ENCODE measurements at regions not wholly inside any gene's neighbourhood (a gene's known extent, or its start where the extent isn't known, plus 50 kb on each side); places are given as distances from the start of the nearest gene placed in this dataset.

DNA sequence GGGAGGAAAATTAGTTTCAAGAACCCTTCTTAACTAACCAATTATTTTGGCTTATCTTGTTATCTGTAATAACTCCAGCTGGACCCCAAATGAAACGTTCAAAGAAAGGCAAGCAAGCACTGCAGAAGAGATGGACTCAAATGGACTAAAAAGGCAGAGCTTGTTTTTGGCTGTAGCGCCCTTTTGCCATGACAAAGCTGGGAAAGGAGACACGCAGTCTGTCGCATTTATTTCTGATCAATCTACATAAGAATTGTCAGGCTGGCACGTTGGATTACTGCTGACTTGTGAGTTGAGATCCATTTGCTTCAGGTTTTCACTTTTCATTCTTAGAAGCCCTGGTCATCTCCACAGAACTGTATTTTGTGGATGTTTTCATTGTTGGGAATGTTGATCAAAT, 402.9 kb downstream of the TMEM182 start:
- intact Hi-C loops (cut with DNase I; ENCODE audit: low total_unique reads), result no loop called here
- no peaks in the 10 kb centered on the region for H3K4me1 ChIP-seq
- H3K27ac ChIP-seq, result no peak overlapping the region
- no peaks in the 10 kb centered on the region for H3K9me3 ChIP-seq
- no peak overlapping the region for H3K4me3 ChIP-seq
- DNase-seq, result no peak
- WGBS, 2 donors, result 69 to 70% methylated on average over 5 of the region's 5 CpGs
- TF ChIP-seq, protein P1, sequence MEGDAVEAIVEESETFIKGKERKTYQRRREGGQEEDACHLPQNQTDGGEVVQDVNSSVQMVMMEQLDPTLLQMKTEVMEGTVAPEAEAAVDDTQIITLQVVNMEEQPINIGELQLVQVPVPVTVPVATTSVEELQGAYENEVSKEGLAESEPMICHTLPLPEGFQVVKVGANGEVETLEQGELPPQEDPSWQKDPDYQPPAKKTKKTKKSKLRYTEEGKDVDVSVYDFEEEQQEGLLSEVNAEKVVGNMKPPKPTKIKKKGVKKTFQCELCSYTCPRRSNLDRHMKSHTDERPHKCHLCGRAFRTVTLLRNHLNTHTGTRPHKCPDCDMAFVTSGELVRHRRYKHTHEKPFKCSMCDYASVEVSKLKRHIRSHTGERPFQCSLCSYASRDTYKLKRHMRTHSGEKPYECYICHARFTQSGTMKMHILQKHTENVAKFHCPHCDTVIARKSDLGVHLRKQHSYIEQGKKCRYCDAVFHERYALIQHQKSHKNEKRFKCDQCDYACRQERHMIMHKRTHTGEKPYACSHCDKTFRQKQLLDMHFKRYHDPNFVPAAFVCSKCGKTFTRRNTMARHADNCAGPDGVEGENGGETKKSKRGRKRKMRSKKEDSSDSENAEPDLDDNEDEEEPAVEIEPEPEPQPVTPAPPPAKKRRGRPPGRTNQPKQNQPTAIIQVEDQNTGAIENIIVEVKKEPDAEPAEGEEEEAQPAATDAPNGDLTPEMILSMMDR (IDR thresholded peaks at IDR 0.05), result no peak
- no peak for TF ChIP-seq POLR2A (IDR thresholded peaks at IDR 0.05)
- H3K27me3 ChIP-seq, result no peaks in the 10 kb centered on the region
- H3K36me3 ChIP-seq (ENCODE audit: low read depth, missing control alignments), result no peaks in the 10 kb centered on the region

DNA sequence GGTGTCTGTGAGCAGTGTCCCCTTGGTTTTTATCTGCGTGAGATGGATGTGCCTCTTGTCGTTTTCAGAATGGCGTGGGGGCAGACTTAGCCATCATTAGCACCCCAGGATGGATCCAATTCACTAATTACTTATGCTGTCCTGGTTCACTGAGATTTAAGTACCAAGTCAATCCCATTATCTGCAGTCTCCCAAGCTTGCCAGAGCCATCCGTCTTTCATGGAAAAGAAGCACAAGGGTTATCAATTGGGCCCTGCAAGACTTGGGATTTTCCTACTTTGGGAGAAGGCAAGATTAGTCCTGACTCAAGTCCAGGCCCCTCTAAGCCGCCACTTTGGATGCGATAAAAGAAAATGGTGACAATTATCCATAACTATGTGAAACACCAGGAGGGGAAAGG, 404.0 kb downstream of the TMEM182 start:
- Histone ChIP-seq H3K27me3 (no peaks in the 10 kb centered on the region), H3K9me3 (no peaks in the 10 kb centered on the region), H3K4me1 (no peaks in the 10 kb centered on the region), H3K4me3 (no peak overlapping the region), H3K36me3 (ENCODE audit: low read depth, missing control alignments) (no peaks in the 10 kb centered on the region), H3K27ac (no peak overlapping the region)
- TF ChIP-seq, protein P1 (IDR thresholded peaks at IDR 0.05), result no peak
- no peak for TF ChIP-seq POLR2A (IDR thresholded peaks at IDR 0.05)
- intact Hi-C loops (cut with DNase I; ENCODE audit: low total_unique reads), result no loop called here
- DNase-seq, result no peak
- 83 to 85% methylated on average over 6 of the region's 6 CpGs for WGBS, 2 donors

DNA sequence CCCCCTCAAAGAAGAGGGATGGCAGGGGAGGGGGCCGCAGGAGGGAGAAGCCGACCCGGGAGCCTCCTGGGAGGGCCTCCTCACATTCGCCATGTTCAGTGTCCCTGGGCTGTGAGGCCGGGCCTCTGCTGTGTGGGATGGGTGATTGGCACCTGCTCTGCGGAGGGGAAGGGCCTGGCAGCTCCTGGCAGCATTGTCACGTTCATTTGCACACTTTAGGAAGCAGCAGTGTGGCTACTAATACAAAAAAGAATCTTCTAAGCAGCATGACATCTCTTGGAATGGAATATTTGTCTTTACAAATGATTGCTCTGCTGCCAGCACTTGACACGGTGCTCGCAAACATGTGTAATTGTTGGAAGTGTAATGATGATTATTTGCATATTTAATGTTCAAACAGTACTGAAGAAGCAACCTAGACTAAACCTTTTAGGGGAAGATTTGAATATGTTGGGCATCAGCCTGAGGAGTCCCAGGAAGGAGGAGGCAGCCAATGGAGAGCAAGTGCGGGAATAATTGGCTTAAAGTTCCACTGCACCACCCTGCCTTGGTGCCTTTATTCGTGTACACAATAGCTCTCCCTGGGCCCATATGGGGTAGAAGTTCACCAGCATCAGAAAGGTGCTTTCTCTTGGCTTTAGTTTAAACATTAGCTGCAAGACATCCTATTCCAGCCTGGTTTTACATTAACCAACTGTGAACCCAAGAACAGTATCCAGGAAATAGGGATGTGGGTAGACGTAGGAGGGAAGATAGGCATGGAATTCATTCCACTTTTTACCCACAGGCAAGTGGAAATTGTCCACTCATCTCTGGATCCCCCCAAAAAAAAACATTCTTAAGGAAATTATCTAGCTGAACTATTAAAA, 404.9 kb downstream of the TMEM182 start:
- H3K4me1 ChIP-seq, result no peaks in the 10 kb centered on the region
- no peak overlapping the region for H3K27ac ChIP-seq
- TF ChIP-seq, protein P1 (IDR thresholded peaks at IDR 0.05), result no peak
- TF ChIP-seq POLR2A (IDR thresholded peaks at IDR 0.05), result no peak
- H3K27me3 ChIP-seq, result no peaks in the 10 kb centered on the region
- H3K9me3 ChIP-seq, result no peaks in the 10 kb centered on the region
- no peak for DNase-seq
- 81 to 83% methylated on average over 12 of the region's 12 CpGs for WGBS, 2 donors
- no peaks in the 10 kb centered on the region for H3K36me3 ChIP-seq (ENCODE audit: low read depth, missing control alignments)
- no peak overlapping the region for H3K4me3 ChIP-seq
- intact Hi-C loops (cut with DNase I; ENCODE audit: low total_unique reads), result no loop called here

DNA sequence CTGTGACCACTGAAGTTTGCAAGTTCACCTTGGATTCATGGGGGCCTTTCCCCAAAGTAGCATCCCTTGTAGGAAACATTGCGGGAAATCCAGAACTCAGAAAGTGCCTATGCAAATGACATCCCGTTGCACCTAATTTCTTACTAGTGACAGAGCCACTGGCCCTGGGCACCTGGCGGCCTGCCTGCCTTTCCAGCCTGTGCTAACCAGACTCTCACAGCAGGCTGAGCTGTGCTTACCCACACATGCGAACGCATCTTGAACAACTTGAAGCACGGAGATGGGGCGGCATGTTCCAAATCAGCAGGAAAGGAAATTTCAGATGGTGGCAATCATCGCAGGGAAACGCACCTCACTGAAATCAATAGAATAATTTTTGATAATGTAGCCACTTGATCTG, 405.8 kb downstream of the TMEM182 start:
- H3K4me1 ChIP-seq, result no peaks in the 10 kb centered on the region
- no peak overlapping the region for H3K4me3 ChIP-seq
- WGBS, 2 donors, result 89 to 92% methylated on average over 9 of the region's 9 CpGs
- H3K27me3 ChIP-seq, result no peaks in the 10 kb centered on the region
- H3K36me3 ChIP-seq (ENCODE audit: low read depth, missing control alignments), result no peaks in the 10 kb centered on the region
- no peak for DNase-seq
- TF ChIP-seq POLR2A (IDR thresholded peaks at IDR 0.05), result no peak
- TF ChIP-seq, protein P1 (IDR thresholded peaks at IDR 0.05), result no peak
- no peaks in the 10 kb centered on the region for H3K9me3 ChIP-seq
- no peak overlapping the region for H3K27ac ChIP-seq
- intact Hi-C loops (cut with DNase I; ENCODE audit: low total_unique reads), result no loop called here

DNA sequence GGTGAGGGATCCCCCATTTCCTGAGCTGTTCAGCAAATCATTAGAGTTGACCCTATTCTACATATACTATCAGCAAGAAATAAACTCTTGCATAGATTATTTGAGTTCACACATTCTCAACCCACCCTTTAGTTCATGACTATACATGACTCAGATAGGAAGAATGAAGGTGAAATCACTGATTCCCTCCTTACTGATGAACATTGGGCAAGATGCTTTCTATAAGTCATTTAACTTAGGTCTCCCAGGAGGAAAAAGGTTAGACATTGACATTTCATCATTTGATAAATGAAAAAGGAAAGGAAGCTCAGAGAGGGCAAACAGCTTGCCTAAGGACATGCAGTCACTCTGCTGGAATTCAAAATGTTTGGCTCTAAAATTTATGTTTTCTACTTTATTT, 408.0 kb downstream of the TMEM182 start:
- intact Hi-C loops (cut with DNase I; ENCODE audit: low total_unique reads), result no loop called here
- TF ChIP-seq, protein P1 (IDR thresholded peaks at IDR 0.05), result no peak
- TF ChIP-seq POLR2A (IDR thresholded peaks at IDR 0.05), result no peak
- H3K4me3 ChIP-seq, result no peak overlapping the region
- H3K9me3 ChIP-seq, result no peaks in the 10 kb centered on the region
- no peak overlapping the region for H3K27ac ChIP-seq
- DNase-seq, result no peak
- H3K27me3 ChIP-seq, result no peaks in the 10 kb centered on the region
- no peaks in the 10 kb centered on the region for H3K4me1 ChIP-seq
- no peaks in the 10 kb centered on the region for H3K36me3 ChIP-seq (ENCODE audit: low read depth, missing control alignments)

Measured in testis (tissue), 2 donors.